ENCODE measurements at regions not wholly inside any gene's neighbourhood (a gene's known extent, or its start where the extent isn't known, plus 50 kb on each side); places are given as distances from the start of the nearest gene placed in this dataset.

DNA sequence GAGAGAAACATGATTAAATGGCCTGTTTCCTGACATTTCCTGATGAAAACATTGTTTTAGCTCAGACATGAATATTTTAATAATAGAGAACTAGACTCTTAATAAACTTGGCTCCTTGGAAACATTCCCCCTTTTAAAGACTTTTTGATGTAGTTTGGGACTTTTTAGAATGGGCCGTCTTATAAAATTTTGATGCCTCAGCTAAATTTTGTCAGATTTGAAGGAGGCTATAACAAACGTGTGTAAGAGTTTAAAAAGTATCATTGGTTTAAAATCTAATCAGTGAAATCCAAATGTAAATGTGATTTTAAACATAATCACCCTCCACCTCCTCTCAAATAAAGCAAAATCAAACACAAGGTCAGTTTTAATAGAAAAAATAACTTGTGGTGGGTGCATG is 200.9 kb downstream of the CLIC5 start:
- intact Hi-C loops (cut with DNase I; ENCODE audit: low total_unique reads) (no loop called here), in situ Hi-C loops (cut with MboI; ENCODE audit: low sequenced_read_pairs in 4 of 4) (no loop called here)
- no peaks in the 10 kb centered on the region for H3K9me3 ChIP-seq
- no peak for TF ChIP-seq POLR2A (IDR thresholded peaks at IDR 0.05)
- TF ChIP-seq, protein P1, sequence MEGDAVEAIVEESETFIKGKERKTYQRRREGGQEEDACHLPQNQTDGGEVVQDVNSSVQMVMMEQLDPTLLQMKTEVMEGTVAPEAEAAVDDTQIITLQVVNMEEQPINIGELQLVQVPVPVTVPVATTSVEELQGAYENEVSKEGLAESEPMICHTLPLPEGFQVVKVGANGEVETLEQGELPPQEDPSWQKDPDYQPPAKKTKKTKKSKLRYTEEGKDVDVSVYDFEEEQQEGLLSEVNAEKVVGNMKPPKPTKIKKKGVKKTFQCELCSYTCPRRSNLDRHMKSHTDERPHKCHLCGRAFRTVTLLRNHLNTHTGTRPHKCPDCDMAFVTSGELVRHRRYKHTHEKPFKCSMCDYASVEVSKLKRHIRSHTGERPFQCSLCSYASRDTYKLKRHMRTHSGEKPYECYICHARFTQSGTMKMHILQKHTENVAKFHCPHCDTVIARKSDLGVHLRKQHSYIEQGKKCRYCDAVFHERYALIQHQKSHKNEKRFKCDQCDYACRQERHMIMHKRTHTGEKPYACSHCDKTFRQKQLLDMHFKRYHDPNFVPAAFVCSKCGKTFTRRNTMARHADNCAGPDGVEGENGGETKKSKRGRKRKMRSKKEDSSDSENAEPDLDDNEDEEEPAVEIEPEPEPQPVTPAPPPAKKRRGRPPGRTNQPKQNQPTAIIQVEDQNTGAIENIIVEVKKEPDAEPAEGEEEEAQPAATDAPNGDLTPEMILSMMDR (IDR thresholded peaks at IDR 0.05 in 4 of 5, conservative IDR thresholded peaks at IDR 0.05 in 1 of 5) = no peak
- H3K27me3 ChIP-seq = peaks cover 0 to 2% (median 0%) of the 10 kb centered on the region in 3 donors
- DNase-seq (no peak), ATAC-seq (no peak)
- no peak overlapping the region for H3K27ac ChIP-seq
- no peaks in the 10 kb centered on the region for H3K36me3 ChIP-seq
- H3K4me1 ChIP-seq = peaks cover 3 to 4% of the 10 kb centered on the region in 2 donors
- H3K4me3 ChIP-seq = no peak overlapping the region

GRCh38 chr6:45813943-45814342 is 201.7 kb downstream of the CLIC5 start:
- no peak for DNase-seq
- TF ChIP-seq POLR2A (IDR thresholded peaks at IDR 0.05) = no peak
- TF ChIP-seq, protein P1 (IDR thresholded peaks at IDR 0.05 in 4 of 5, conservative IDR thresholded peaks at IDR 0.05 in 1 of 5) = no peak

GRCh38 chr6:45812922-45813321 is 202.7 kb downstream of the CLIC5 start:
- TF ChIP-seq, protein P1 (IDR thresholded peaks at IDR 0.05 in 4 of 5, conservative IDR thresholded peaks at IDR 0.05 in 1 of 5) = no peak
- no peak for TF ChIP-seq POLR2A (IDR thresholded peaks at IDR 0.05)
- H3K4me1 ChIP-seq = peaks cover 3 to 4% of the 10 kb centered on the region in 2 donors
- no peak overlapping the region for H3K27ac ChIP-seq
- peaks cover 0 to 2% (median 0%) of the 10 kb centered on the region in 3 donors for H3K27me3 ChIP-seq
- H3K9me3 ChIP-seq = no peaks in the 10 kb centered on the region
- no peak for ATAC-seq
- in situ Hi-C loops (cut with MboI; ENCODE audit: low sequenced_read_pairs in 4 of 4) (no loop called here), intact Hi-C loops (cut with DNase I; ENCODE audit: low total_unique reads) (no loop called here)
- no peaks in the 10 kb centered on the region for H3K36me3 ChIP-seq
- H3K4me3 ChIP-seq = no peak overlapping the region
- no peak for DNase-seq

More at GRCh38 chr6:45813943-45814342, 201.7 kb downstream of the CLIC5 start:
- Histone ChIP-seq H3K4me1 (peaks cover 3 to 4% of the 10 kb centered on the region in 2 donors), H3K9me3 (no peaks in the 10 kb centered on the region), H3K36me3 (no peaks in the 10 kb centered on the region), H3K4me3 (no peak overlapping the region), H3K27ac (no peak overlapping the region), H3K27me3 (peaks cover 0 to 2% (median 0%) of the 10 kb centered on the region in 3 donors)
- in situ Hi-C loops (cut with MboI; ENCODE audit: low sequenced_read_pairs in 4 of 4) = no loop called here
- intact Hi-C loops (cut with DNase I; ENCODE audit: low total_unique reads) = no loop called here
- ATAC-seq = no peak

- Histone ChIP-seq H3K4me1 (peaks cover 0 to 4% of the 10 kb centered on the region in 2 donors), H3K27ac (no peak overlapping the region), H3K36me3 (no peaks in the 10 kb centered on the region), H3K4me3 (no peak overlapping the region), H3K9me3 (no peaks in the 10 kb centered on the region), H3K27me3 (peaks cover 0 to 2% (median 0%) of the 10 kb centered on the region in 3 donors)
- TF ChIP-seq POLR2A (IDR thresholded peaks at IDR 0.05) = no peak
- TF ChIP-seq, protein P1 (IDR thresholded peaks at IDR 0.05 in 4 of 5, conservative IDR thresholded peaks at IDR 0.05 in 1 of 5) = no peak
- DNase-seq = no peak
- in situ Hi-C loops (cut with MboI; ENCODE audit: low sequenced_read_pairs in 4 of 4) = no loop called here
- ATAC-seq = no peak
- intact Hi-C loops (cut with DNase I; ENCODE audit: low total_unique reads) = no loop called here
Observed at GRCh38 chr6:45808917-45809316, 206.7 kb downstream of the CLIC5 start.

DNA sequence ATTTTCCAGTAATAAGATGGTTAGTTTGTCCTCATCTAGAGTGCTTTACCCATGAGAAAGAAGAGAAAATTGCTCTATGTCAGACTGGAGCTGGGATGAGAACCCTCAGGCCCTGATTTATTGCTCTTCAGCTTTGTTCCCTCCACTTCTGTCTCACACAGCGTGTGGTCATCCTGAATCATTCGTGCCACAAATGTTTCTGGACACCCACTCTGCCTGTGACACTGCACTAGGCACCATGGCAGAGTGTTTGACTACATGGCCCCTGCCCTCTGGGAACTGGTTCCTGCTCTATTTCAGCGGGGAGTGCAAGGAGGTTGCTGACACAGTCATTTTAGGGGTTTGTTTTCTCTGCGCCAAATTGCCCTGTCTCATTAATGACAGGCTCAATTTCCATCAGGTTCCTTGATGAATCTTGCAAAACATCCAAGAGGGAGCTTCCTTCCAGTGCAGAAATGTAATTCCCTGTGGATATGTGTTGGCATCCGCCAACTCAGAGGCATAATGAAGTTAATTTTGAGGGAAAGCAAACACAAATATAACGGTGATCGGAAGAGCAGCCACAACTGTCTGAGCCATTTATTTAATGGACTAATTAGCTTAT is 207.5 kb downstream of the CLIC5 start:
- Histone ChIP-seq H3K9me3 (no peaks in the 10 kb centered on the region), H3K4me3 (no peak overlapping the region), H3K27ac (no peak overlapping the region), H3K4me1 (peaks cover 0 to 4% of the 10 kb centered on the region in 2 donors), H3K36me3 (no peaks in the 10 kb centered on the region), H3K27me3 (peaks cover 0 to 2% (median 0%) of the 10 kb centered on the region in 3 donors)
- in situ Hi-C loops (cut with MboI; ENCODE audit: low sequenced_read_pairs in 4 of 4) (no loop called here), intact Hi-C loops (cut with DNase I; ENCODE audit: low total_unique reads) (no loop called here)
- no peak for DNase-seq
- ATAC-seq = no peak
- no peak for TF ChIP-seq POLR2A (IDR thresholded peaks at IDR 0.05)
- TF ChIP-seq, protein P1 (IDR thresholded peaks at IDR 0.05 in 4 of 5, conservative IDR thresholded peaks at IDR 0.05 in 1 of 5) = no peak
